CD4-positive, alpha-beta T cell (primary cell): ENCODE measurements at regions not wholly inside any gene's neighbourhood (a gene's known extent, or its start where the extent isn't known, plus 50 kb on each side); places are given as distances from the start of the nearest gene placed in this dataset.

Source experiments
- ATAC-seq: fragments of 200-7000 bp; cut with Tn5 transposase; one replicate; pipeline ENCODE4 v1.10.0; 2022; ENCODE audit warnings: mild to moderate bottlenecking; ENCODE audit not compliant: poor library complexity
- CTCF ChIA-PET: fragments of 350-600 bp; sonication (Branson Sonifier 250); formaldehyde crosslinking; loops from one replicate; lab custom pipeline; 2021; ENCODE audit warnings: antibody characterized with exemption, inconsistent platforms; lab: Charles Lee
- POLR2A ChIA-PET: fragments of 350-600 bp; sonication (Branson Sonifier 250); formaldehyde crosslinking; loops from one replicate; lab custom pipeline; 2021; ENCODE audit warnings: antibody characterized with exemption, inconsistent platforms; lab: Charles Lee
- DNase-seq, 14 experiments: peaks; one replicate each; pipeline ENCODE4 v3.0.0-alpha.2; 2013 to 2020; ENCODE audit warnings: mixed read lengths in 2 of 14
- H3K27ac ChIP-seq, 2 donors: one replicate each; pipeline versions ENCODE4 v1.5.1 to v1.7.0; 2013; ENCODE audit warnings: low read length in 2 of 2, low read depth in 1 of 2, mild to moderate bottlenecking in 1 of 2
- H3K27me3 ChIP-seq, 2 experiments: 1 replicate in 1 of 2; 2 replicates in 1 of 2; pipeline versions ENCODE4 v1.6.1 to v1.7.0; 2013; ENCODE audit warnings: low read length in 2 of 2, control low read depth in 1 of 2, mild to moderate bottlenecking in 1 of 2, moderate library complexity in 1 of 2; ENCODE audit not compliant: insufficient read depth in 2 of 2, control insufficient read depth in 1 of 2
- H3K36me3 ChIP-seq: one replicate; pipeline ENCODE4 v1.6.1; 2013; ENCODE audit warnings: low read length, control low read depth; ENCODE audit not compliant: insufficient read depth
- H3K4me1 ChIP-seq: one replicate; pipeline ENCODE4 v1.6.1; 2013; ENCODE audit warnings: low read length, control low read depth; ENCODE audit not compliant: insufficient read depth
- H3K4me3 ChIP-seq: one replicate; pipeline ENCODE4 v1.5.1; 2013; ENCODE audit warnings: mild to moderate bottlenecking, low read length, moderate library complexity
- H3K9me3 ChIP-seq, 2 experiments: 1 replicate in 1 of 2; 2 replicates in 1 of 2; pipeline versions ENCODE4 v1.6.1 to v1.7.0; 2013; ENCODE audit warnings: low read length in 2 of 2, mild to moderate bottlenecking in 2 of 2, control low read depth in 1 of 2, moderate library complexity in 1 of 2; ENCODE audit not compliant: control insufficient read depth in 1 of 2, insufficient read depth in 1 of 2
- H3K27ac Mint-ChIP-seq: one replicate; pipeline ENCODE4 v1.8.0; 2020; ENCODE audit warnings: mixed read lengths
- H3K27me3 Mint-ChIP-seq: one replicate; pipeline ENCODE4 v1.8.0; 2021; ENCODE audit warnings: mixed read lengths
- H3K36me3 Mint-ChIP-seq: one replicate; pipeline ENCODE4 v1.8.0; 2021; ENCODE audit warnings: low read depth, mixed read lengths
- H3K4me1 Mint-ChIP-seq: one replicate; pipeline ENCODE4 v1.8.0; 2021; ENCODE audit warnings: low read depth, mixed read lengths
- H3K4me3 Mint-ChIP-seq: one replicate; pipeline ENCODE4 v1.8.0; 2020; ENCODE audit warnings: mild to moderate bottlenecking, mixed read lengths
- H3K9me3 Mint-ChIP-seq: one replicate; pipeline ENCODE4 v1.8.0; 2020; ENCODE audit warnings: mixed read lengths
- CTCF ChIP-seq: fragments of 200-600 bp; IDR thresholded peaks from one replicate; pipeline ENCODE4 v1.8.0; 2022; ENCODE audit warnings: antibody characterized with exemption, mild to moderate bottlenecking
- intact Hi-C, 2 experiments: fragments of 100-400 bp; cut with DNase I in 1 of 2; cut with micrococcal nuclease in 1 of 2; formaldehyde crosslinking; loops; one replicate each; pipeline versions ENCODE4 v1.15.1 to v1.9.0; 2023 to 2025; cut with DNase I, micrococcal nuclease

GRCh38 chr20:43300901-43301300, 111.2 kb upstream of the PTPRT start:
- Mint-ChIP-seq H3K27me3 (peaks cover 26% of the 10 kb centered on the region), H3K4me3 (no peak overlapping the region), H3K4me1 (no peaks in the 10 kb centered on the region), H3K9me3 (no peaks in the 10 kb centered on the region), H3K36me3 (no peaks in the 10 kb centered on the region), H3K27ac (no peak overlapping the region)
- ChIA-PET POLR2A (no interaction called here), CTCF (no interaction called here)
- Histone ChIP-seq H3K9me3 (peaks cover 0 to 5% of the 10 kb centered on the region in 2 experiments), H3K4me3 (no peak overlapping the region), H3K27ac (no peak overlapping the region), H3K36me3 (no peaks in the 10 kb centered on the region), H3K27me3 (peaks cover 0 to 2% of the 10 kb centered on the region in 2 experiments), H3K4me1 (no peaks in the 10 kb centered on the region)
- no peak for TF ChIP-seq CTCF
- intact Hi-C loops = no loop called here
- ATAC-seq = no peak
- no peak for DNase-seq

GRCh38 chr20:43295781-43296180, 106.1 kb upstream of the PTPRT start:
- Histone ChIP-seq H3K27me3 (peaks cover 0 to 2% of the 10 kb centered on the region in 2 experiments), H3K4me3 (no peak overlapping the region), H3K36me3 (no peaks in the 10 kb centered on the region), H3K9me3 (peaks cover 0 to 5% of the 10 kb centered on the region in 2 experiments), H3K4me1 (no peaks in the 10 kb centered on the region), H3K27ac (no peak overlapping the region)
- Mint-ChIP-seq H3K4me3 (no peak overlapping the region), H3K27ac (no peak overlapping the region), H3K9me3 (no peaks in the 10 kb centered on the region), H3K4me1 (no peaks in the 10 kb centered on the region), H3K36me3 (no peaks in the 10 kb centered on the region), H3K27me3 (peaks cover 12% of the 10 kb centered on the region)
- DNase-seq = no peak
- intact Hi-C loops = no loop called here
- TF ChIP-seq CTCF = no peak
- no peak for ATAC-seq
- ChIA-PET CTCF (no interaction called here), POLR2A (no interaction called here)

- peaks cover 0 to 2% of the 10 kb centered on the region in 2 experiments for H3K27me3 ChIP-seq
- H3K27me3 Mint-ChIP-seq = peaks cover 12% of the 10 kb centered on the region
- no peak for ATAC-seq
- H3K9me3 Mint-ChIP-seq = no peaks in the 10 kb centered on the region
- no peak for TF ChIP-seq CTCF
- ChIA-PET POLR2A (no interaction called here), CTCF (no interaction called here)
- no peaks in the 10 kb centered on the region for H3K36me3 ChIP-seq
- no peaks in the 10 kb centered on the region for H3K4me1 ChIP-seq
- intact Hi-C loops = no loop called here
- H3K9me3 ChIP-seq = peaks cover 0 to 5% of the 10 kb centered on the region in 2 experiments
- no peaks in the 10 kb centered on the region for H3K4me1 Mint-ChIP-seq
- H3K4me3 ChIP-seq = no peak overlapping the region
- H3K27ac ChIP-seq = no peak overlapping the region
- no peak overlapping the region for H3K27ac Mint-ChIP-seq
- no peak for DNase-seq
- no peak overlapping the region for H3K4me3 Mint-ChIP-seq
- no peaks in the 10 kb centered on the region for H3K36me3 Mint-ChIP-seq
Observed at GRCh38 chr20:43295263-43295662, 105.6 kb upstream of the PTPRT start.
